ENCODE measurements at regions not wholly inside any gene's neighbourhood (a gene's known extent, or its start where the extent isn't known, plus 50 kb on each side); places are given as distances from the start of the nearest gene placed in this dataset.
A peak's percentile ranks its signal among the peaks of the same experiment; 100 is the strongest.

DNA sequence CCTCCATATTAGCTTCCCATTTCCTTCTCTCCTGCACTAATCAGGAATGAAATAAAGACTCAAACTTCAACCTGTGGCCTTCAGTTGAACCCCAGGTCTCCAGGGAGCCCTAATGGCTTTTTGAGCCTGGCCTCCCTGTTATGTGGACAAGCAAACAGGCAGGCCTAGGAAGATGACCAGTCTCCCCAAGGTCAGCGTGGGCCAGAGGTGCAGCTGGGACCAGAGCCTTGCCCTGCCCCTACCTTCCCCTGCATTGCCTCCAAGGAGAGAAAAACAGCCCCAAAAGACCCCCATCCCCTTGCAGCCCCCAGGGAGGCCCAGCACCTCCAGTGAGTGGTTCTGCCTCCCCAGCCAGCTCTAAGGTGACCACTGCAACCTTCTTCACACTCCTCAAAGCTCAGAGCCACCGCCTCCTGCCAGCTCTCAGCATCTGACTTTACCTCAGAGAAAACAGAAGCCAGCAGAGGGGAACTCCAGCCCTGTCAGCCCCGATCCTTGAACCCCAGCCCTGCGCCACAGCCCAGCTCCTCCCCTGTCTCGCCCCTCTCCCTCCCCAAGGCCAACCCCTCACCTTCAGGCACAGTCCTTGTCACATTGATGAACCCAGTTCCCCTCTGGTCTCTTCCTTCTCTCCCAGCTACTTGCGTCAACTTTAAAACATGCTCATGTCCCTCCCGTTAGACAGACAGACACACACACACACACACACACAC is 59.5 kb upstream of the ID2 start:
- DNase-seq (ENCODE audit: low spot score): peak; percentile 46
- intact Hi-C loops (cut with DNase I): no loop called here

DNA sequence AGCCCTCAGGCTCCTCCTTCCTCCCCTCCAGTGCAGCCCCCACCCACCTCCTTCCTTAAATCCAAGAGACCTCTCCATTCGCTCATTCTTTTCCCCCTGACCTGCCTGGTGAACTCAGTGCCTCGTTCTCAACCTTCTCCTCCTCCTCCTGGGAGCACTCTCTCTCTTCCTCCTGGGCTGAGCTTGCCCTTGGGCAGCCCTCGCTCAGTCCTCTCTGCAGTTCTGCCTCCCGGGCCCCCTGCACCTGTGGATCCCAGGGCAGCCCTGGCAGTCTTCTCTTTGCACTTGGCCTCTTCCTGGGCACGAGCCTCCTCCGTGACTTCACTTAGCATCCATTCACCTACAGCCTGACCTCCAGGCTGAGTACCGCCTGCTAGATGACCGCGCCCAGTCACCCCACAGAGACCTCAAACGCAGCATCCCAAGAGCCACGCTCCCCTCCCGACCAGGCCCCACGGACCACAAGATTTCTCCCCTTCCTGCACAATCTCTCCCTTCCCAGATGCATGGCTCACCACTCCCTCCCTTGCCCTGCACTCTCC is 58.9 kb upstream of the ID2 start:
- intact Hi-C loops (cut with DNase I): no loop called here
- DNase-seq (ENCODE audit: low spot score): peak; percentile 22

DNA sequence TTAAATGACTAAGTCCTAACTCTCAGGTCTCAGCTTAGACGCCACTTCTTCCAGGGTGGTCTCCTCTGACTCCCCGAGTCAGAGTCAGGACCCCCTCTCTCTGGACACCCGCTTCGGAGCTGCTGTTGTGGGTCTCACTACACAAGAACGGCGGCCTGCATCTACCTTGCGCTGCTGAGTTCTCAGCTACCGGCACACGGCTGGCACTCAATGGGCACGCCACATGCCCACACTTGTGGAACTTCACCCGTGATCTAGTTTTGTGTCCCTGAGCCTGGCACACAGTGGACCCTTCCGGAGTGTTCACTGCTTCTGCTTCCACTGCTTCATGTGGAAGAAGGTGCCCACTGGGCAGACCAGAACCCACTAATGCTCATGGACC is 58.3 kb upstream of the ID2 start:
- peak; percentile 64 for DNase-seq (ENCODE audit: low spot score)
- intact Hi-C loops (cut with DNase I): no loop called here

DNA sequence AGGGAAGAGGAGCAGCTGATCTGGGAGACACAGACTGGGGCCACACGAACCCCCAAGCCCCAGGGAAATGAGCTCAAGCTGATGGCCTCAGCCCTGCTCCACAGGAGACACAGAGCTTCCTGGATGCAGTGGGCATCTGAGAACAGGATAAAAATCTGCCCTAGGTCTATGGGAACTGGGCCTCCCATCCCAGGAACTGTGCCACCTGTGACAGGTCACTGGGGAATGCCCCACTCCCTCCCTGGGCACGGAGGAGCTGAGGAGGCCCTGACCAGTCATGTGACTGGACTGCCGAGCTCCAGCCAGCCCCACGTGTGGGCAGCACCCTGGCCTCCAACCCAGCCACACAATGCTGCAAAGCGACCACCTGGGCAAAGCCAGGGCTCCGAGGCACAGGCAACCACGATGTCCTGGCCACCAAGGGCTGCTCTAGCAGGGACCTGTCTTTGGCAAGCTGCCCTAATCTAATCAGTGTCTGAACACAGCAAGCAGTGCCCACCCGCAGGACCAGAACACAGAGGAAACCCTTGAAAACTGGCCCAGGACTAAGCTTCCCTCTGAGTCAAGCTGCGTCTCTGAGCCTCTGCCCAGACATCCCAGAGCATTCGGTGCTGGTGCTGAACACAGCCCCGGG is 57.8 kb upstream of the ID2 start:
- intact Hi-C loops (cut with DNase I): no loop called here
- peak; percentile 64 for DNase-seq (ENCODE audit: low spot score)

DNA sequence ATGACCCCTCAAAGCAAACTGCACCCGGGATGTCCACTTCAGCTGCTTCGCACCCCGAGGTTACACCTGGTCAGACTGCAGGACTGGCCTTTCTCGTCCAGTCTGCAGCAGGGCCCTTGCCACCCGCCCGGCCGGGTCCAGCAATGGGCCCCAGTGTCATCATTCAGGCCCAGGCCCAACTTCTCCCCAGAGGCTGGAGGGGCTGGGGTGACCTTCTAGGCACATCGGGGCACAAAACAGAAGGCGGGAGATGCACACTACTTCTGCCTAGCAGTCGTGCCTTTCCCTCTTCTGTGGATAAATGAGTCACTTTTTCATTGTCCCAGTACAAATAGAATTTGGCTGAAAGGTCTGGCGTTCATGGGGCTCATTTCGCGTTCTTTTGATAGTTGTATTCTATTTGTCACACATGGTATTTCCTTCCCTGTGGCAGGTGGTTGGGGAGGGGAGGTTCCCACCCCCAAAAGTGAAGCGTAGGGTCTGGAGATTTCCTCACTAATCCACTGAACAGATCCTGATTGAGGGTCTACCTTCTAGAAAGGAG is 56.9 kb upstream of the ID2 start:
- DNase-seq (ENCODE audit: low spot score): peak; percentile 53
- intact Hi-C loops (cut with DNase I): no loop called here

DNA sequence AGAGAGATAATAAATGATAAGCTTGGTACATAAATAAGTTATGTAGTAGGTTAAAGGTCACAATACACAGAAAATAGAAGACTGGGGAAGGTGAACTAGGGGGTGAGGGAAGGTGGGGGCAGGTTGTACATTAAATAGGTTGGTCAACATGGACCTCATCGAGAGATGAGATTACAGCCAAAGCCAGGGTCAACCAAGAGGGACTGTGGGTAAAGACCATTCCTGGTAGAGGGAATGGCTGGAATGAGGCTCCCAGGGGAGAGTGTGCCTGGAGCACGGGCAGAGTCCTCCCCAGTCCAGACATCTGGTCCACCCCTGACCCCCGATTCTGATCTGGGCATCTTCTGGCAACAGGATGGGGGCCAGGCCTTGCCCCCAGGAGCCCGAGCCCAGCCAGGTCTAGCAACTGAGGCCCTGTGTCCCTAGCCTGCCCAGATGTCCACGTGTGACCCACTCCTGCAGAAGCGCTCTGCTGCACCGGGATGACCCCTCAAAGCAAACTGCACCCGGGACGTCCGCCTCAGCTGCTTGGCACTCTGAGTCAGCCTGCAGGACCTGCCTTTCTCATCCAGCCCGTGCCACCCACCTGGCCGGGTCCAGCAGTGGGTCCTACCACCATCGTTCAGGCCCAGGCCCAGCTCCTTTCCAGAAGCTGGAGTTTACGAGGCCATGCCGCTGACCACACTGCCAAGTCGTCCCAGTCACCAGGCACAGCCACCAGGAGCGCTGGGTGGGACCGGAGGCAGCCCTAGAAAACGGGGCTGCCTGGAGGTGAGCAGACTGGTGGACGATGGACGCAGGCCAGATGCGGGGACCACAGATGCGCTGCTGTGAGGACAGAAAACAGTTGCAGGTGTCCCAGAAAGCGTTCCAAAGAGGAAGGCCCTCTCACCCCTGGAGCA is 56.2 kb upstream of the ID2 start:
- peak; percentile 75 for DNase-seq (ENCODE audit: low spot score)
- intact Hi-C loops (cut with DNase I): no loop called here

DNA sequence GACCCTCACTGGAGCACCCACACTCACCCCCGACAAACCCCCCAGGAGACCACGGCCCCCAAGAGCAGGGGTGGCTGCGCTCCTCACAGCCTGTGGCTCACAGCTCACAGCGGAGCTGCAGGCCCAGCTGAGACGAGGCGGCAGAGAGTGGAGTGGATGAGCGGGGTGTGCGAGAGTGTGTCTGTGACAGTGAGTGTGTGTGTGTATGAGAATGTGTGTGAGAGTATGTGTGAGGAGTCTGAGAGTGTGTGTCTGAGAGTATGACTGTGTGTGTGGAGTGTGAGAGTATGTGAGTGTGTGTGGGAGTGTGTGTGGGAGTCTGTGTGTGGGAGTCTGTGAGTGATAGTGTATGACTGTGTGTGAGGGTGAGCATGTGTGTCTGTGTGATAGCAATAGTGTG is 55.3 kb upstream of the ID2 start:
- intact Hi-C loops (cut with DNase I): no loop called here
- DNase-seq (ENCODE audit: low spot score): peak; percentile 65

DNA sequence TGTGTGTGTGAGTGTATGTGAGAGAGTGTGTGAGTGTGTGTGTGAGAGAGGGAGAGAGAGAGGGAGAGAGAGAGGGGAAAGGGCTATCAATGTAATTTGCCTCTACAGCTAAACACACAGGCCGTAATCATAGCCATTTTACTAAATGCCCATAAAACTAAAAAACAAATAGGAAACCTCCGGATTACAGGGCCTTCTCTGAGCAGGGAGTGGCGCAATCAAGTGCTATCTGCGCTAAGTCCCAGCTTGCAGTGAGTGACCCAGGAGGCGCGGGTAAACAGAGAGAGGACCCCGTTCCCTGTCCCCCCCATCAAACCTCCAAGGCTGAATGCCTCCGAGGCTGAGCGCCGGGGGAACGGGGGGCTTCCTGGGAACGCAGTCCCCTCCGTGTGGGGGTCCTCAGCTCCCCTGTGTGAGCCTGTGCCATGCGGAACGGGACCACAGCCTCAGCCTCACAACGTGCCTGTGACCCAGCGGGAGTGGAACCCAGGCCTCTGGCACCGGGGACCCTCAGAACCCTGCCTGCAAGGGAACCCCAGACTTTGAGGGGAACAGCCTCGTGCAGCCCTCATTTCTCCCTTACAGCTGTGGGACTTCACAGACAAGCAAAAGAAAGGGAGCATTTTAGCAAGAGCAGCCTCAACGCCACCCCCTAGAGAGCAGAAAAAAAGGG is 54.7 kb upstream of the ID2 start:
- peak; percentile 62 for DNase-seq (ENCODE audit: low spot score)
- intact Hi-C loops (cut with DNase I): no loop called here

DNA sequence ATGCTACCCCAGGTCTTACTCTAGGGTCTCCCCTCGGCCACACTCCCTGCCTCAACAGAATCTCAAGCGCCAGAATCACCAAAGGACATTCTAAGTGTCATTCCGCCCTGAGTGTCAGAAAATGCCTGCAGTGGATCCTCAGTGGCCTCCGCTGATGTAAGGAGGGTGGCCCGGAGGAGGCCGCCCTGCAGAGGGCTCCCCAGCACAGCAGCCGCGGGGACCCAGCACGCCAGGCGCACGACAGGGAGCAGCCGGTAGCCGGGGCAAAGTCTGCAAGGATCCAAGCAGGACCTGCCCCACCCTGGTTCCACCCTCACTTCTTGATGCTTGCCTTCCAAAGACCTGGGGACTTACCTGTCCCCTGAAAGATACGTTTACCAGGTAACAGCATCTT is 54.2 kb upstream of the ID2 start:
- peak; percentile 74 for DNase-seq (ENCODE audit: low spot score)
- intact Hi-C loops (cut with DNase I): no loop called here

DNA sequence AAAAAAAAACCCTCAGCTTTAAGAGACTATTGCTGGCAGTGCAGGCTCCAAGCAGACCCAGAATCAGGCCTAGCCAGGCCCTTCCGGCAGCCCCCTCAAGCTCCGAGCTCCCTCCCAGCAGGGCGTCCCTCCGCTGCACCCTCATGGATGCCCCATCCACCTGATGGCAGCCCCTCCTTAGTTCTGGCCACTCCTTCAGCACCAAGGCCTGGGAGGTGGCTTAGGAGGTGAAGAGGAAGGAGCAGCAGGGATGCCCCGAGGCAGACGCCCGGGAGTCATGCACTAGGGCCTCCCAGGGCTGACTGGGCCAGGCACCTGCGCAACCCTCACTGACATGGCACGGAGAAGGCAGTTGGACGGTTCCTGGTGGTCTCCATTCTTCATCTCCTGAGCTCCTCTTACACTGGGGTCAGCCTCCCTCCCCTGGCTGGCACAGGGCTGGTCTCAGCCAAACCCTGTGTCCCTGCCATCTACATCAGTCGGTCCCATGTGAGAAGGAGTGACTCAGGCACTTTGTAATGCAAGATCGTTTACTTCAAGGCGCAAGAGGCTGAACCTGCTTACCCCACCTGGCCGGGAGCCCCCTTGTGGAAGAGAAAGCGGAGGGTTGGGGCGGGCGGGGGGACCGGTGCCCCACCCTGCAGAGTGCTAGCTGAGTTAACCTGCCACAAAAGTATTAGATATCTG is 53.5 kb upstream of the ID2 start:
- intact Hi-C loops (cut with DNase I): no loop called here
- DNase-seq (ENCODE audit: low spot score): peak; percentile 58

DNA sequence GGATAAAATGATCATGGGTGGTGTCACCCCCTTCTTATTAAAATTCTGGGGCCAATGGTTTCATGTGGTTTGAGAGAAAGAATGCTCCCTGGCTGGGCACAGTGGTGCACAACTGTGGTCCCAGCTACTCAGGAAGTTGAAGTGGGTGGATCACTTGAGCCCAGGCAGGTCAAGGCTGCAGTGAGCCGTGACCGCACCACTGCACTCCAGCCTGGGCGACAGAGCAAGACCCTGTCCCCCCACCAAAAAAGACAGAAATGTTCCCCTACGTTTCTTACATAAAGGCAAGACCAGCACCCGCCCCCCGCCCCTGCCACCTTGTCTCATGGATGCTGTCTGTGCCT is 53.0 kb upstream of the ID2 start:
- no peak for DNase-seq (ENCODE audit: low spot score)
- intact Hi-C loops (cut with DNase I): no loop called here

DNA sequence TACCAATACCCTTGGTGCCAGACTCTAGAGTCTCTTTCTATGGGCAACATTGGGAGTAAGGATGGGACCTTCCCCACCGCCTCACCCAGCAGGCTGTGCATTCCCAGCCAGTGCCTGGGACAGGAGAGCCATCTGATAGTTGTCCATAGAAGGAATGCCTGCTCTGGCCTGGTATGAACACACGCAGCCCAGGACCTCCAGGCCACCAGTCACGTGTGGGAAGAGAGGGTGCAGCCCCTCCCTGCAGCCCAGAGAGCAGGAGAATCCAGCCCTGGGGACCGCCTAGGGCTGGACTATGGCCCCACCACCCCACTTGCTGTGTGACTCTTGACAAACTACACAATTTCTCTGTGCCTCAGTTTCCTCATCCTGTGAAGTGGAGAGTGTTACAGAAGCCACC is 52.5 kb upstream of the ID2 start:
- peak; percentile 58 for DNase-seq (ENCODE audit: low spot score)
- intact Hi-C loops (cut with DNase I): no loop called here

DNA sequence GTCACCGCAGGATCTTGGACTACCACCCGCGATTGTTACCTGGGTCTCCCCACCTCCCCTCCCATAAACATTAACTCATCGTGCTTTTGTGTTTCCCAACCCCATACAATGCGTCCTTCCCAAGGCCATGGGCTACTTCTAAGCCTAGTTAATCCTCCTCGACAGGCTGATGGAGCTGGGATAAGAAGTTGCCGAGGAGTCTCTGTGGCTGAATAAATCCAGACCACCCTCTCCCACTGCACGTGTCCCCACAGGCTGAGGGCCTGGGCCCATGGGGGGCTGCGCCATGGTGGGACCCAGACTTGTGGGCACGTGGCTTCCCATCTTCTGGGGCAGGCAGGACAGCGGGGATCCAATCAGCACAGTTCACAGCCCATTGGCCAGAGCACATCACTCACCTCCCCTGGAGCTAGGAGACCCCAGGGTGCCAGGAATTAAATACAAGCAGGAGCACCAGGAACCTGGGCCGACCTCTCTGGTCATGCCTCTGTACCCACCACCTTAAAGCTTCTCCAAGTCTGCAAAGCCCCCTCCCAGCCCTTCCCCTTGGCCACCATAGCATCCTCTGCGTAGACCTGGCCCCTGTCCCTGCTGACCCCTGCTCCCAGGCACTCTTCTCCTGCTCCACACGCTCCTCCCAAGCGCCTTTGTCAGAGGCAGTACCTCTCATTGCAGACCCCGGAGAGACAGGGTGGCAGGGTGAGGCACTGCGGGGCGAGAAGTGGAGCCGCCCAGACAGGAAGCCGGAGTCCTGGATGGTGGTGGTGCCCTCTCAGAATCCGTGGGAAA is 51.0 kb upstream of the ID2 start:
- intact Hi-C loops (cut with DNase I): no loop called here
- DNase-seq (ENCODE audit: low spot score): peak; percentile 74

DNA sequence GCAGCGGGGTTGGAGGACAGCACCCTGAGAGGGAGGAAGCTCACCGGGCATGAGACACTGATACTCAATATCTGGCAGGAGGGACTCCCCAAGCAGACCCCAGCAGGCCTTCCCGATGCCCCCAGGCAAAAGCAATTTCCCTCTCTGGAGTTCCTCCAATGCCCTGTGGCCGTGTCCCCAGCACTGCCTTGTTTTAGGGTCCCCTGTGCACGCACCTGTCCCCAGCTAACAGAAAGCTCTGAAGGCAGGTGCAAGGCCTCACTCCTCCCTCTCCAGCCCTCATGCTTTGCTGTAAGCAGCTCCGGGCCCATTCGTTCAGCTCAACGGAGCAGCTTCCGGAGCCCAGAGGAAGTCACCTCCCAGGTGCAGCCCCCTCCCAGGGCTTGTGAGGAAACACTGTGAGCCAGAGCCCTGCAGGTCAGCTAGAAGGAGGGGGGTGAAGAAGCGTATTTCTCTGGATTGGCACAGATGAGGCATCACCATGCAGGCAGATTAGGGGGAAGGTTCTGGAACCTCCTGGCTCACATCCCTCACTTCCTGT is 50.3 kb upstream of the ID2 start:
- intact Hi-C loops (cut with DNase I): no loop called here
- DNase-seq (ENCODE audit: low spot score): peak; percentile 47
